Nephron (organoid): ENCODE measurements at regions not wholly inside any gene's neighbourhood (a gene's known extent, or its start where the extent isn't known, plus 50 kb on each side); places are given as distances from the start of the nearest gene placed in this dataset.

Experiments
- H3K27ac Mint-ChIP-seq, 3 experiments: 2 replicates each; pipeline ENCODE4 v1.8.0; 2020; ENCODE audit warnings: mixed read lengths in 3 of 3, mild to moderate bottlenecking in 2 of 3, moderate library complexity in 1 of 3
- H3K27me3 Mint-ChIP-seq: 2 replicates; pipeline ENCODE4 v1.8.0; 2021; ENCODE audit warnings: low read depth, mild to moderate bottlenecking, moderate library complexity, mixed read lengths
- H3K36me3 Mint-ChIP-seq: 2 replicates; pipeline ENCODE4 v1.8.0; 2020; ENCODE audit warnings: low read depth, mixed read lengths
- H3K4me1 Mint-ChIP-seq: 2 replicates; pipeline ENCODE4 v1.8.0; 2020; ENCODE audit warnings: mixed read lengths
- H3K4me3 Mint-ChIP-seq, 3 experiments: 2 replicates each; pipeline ENCODE4 v1.8.0; 2020; ENCODE audit warnings: mild to moderate bottlenecking in 3 of 3, mixed read lengths in 3 of 3, moderate library complexity in 2 of 3
- H3K9me3 Mint-ChIP-seq: 2 replicates; pipeline ENCODE4 v1.8.0; 2020; ENCODE audit warnings: mixed read lengths
- TF ChIP-seq, protein P1 (sequence below), 3 experiments: fragments of 200-600 bp; sonication (generic); IDR thresholded peaks; one replicate each; pipeline ENCODE4 v1.5.0; 2021; ENCODE audit warnings: antibody characterized with exemption in 3 of 3; ENCODE audit not compliant: unreplicated experiment in 3 of 3

DNA sequence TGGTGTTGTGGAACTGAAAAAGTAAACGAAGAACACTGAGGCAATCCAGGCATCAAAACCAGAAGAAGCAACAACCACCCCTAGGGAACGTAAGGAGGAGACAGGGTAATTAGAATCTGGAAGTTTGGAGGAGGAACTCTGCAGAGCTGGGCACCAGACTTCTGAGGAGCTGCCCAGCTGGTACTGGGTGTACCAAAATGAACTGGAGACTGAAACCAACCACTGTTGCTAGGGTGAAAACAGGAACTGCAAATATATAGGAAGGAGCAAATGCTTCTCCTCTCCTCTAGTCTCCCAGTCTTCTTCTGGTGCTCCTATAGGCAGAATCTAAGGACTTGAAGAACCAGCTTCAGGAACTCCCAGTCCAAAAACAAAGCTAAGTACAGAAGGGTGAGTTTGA, 189.8 kb downstream of the ELAVL2 start:
- Mint-ChIP-seq H3K4me1 (no peaks in the 10 kb centered on the region), H3K4me3 (no peak overlapping the region), H3K36me3 (no peaks in the 10 kb centered on the region), H3K9me3 (no peaks in the 10 kb centered on the region), H3K27me3 (no peaks in the 10 kb centered on the region), H3K27ac (no peak overlapping the region)
- TF ChIP-seq, protein P1, sequence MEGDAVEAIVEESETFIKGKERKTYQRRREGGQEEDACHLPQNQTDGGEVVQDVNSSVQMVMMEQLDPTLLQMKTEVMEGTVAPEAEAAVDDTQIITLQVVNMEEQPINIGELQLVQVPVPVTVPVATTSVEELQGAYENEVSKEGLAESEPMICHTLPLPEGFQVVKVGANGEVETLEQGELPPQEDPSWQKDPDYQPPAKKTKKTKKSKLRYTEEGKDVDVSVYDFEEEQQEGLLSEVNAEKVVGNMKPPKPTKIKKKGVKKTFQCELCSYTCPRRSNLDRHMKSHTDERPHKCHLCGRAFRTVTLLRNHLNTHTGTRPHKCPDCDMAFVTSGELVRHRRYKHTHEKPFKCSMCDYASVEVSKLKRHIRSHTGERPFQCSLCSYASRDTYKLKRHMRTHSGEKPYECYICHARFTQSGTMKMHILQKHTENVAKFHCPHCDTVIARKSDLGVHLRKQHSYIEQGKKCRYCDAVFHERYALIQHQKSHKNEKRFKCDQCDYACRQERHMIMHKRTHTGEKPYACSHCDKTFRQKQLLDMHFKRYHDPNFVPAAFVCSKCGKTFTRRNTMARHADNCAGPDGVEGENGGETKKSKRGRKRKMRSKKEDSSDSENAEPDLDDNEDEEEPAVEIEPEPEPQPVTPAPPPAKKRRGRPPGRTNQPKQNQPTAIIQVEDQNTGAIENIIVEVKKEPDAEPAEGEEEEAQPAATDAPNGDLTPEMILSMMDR (IDR thresholded peaks at IDR 0.05; ENCODE audit: unreplicated experiment in 3 of 3), result no peak

DNA sequence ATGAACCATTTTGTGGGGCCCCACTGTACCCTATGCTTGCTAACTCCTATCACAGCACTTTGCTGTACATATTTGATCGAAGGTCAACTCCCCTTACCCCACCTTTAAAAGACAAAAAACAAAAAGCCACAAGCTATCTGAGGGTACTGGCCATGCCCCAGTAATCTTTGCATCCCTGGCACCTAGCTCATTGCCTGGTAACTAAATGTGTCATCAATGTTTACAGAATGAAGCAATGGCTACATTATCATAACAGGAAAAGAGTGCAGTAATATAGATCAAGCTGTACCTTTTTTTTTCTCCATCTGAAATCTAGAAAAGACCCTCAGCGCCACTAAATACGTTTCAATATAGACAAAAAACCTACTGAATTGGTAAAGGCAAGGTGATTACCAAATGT, 188.0 kb downstream of the ELAVL2 start:
- H3K27ac Mint-ChIP-seq, result no peak overlapping the region
- no peak overlapping the region for H3K4me3 Mint-ChIP-seq
- H3K36me3 Mint-ChIP-seq, result no peaks in the 10 kb centered on the region
- no peaks in the 10 kb centered on the region for H3K4me1 Mint-ChIP-seq
- TF ChIP-seq, protein P1 (IDR thresholded peaks at IDR 0.05; ENCODE audit: unreplicated experiment in 3 of 3), result no peak
- no peaks in the 10 kb centered on the region for H3K9me3 Mint-ChIP-seq
- no peaks in the 10 kb centered on the region for H3K27me3 Mint-ChIP-seq

DNA sequence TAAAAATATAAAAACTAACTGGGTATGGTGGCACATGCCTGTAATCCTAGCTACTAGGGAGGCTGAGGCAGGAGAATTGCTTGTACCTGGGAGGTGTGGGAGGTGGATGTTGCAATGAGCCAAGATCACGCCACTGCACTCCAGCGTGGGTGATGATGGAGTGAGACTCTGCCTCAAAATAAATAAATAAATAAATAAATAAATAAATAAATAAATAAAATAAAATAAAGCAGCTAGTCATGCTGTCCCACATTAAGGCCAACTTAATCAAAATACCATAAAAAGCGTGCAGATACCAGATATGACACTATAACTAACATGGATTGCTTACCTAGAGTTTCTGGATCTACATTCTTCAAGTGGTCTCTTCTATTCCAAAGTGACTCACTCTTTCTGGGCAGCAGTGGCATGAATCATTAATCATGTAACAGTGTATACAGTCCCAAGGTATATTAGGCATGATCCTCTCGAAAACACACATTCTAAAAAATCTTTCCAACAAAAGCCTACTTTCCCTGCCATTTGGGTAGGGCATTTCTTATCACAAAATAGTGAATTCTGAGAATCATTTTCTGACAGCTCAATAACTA, 187.1 kb downstream of the ELAVL2 start:
- no peak overlapping the region for H3K27ac Mint-ChIP-seq
- H3K36me3 Mint-ChIP-seq, result no peaks in the 10 kb centered on the region
- H3K4me3 Mint-ChIP-seq, result no peak overlapping the region
- no peaks in the 10 kb centered on the region for H3K9me3 Mint-ChIP-seq
- TF ChIP-seq, protein P1 (IDR thresholded peaks at IDR 0.05; ENCODE audit: unreplicated experiment in 3 of 3), result no peak
- H3K27me3 Mint-ChIP-seq, result no peaks in the 10 kb centered on the region
- H3K4me1 Mint-ChIP-seq, result no peaks in the 10 kb centered on the region
